C4-2B (cell line): ENCODE measurements at regions not wholly inside any gene's neighbourhood (a gene's known extent, or its start where the extent isn't known, plus 50 kb on each side); places are given as distances from the start of the nearest gene placed in this dataset.

ENCODE experiments used
- ZFX ChIP-seq: fragments of 450-650 bp; IDR thresholded peaks from 2 replicates; pipeline ENCODE4 v1.6.1; 2017
- TF ChIP-seq, protein P1 (sequence below): fragments of 450-650 bp; conservative IDR thresholded peaks from 2 replicates; pipeline ENCODE4 v1.5.1; 2017; ENCODE audit warnings: mild to moderate bottlenecking

DNA sequence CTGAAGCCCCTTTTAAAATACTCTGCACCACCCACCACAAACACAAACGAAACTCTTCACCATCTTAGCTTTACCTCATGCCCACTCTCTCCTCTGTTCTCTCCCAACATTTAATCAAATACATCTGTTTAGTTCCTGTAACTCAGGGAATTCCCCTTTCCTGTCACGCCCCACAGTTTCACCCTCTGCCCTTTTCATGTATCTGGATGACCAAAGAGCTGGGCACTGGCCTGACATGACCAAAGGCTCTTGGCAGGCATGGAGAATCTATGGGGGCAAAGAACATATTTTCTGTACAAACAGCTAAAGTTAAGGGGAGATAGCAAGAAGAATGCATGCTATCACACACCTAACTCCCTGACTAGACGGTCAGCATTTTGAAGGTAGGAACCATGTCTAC, 270.0 kb downstream of the TBL1XR1 start:
- TF ChIP-seq, protein P1, sequence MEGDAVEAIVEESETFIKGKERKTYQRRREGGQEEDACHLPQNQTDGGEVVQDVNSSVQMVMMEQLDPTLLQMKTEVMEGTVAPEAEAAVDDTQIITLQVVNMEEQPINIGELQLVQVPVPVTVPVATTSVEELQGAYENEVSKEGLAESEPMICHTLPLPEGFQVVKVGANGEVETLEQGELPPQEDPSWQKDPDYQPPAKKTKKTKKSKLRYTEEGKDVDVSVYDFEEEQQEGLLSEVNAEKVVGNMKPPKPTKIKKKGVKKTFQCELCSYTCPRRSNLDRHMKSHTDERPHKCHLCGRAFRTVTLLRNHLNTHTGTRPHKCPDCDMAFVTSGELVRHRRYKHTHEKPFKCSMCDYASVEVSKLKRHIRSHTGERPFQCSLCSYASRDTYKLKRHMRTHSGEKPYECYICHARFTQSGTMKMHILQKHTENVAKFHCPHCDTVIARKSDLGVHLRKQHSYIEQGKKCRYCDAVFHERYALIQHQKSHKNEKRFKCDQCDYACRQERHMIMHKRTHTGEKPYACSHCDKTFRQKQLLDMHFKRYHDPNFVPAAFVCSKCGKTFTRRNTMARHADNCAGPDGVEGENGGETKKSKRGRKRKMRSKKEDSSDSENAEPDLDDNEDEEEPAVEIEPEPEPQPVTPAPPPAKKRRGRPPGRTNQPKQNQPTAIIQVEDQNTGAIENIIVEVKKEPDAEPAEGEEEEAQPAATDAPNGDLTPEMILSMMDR: no peak
- TF ChIP-seq ZFX: no peak
